ACHN (cell line): ENCODE measurements at regions not wholly inside any gene's neighbourhood (a gene's known extent, or its start where the extent isn't known, plus 50 kb on each side); places are given as distances from the start of the nearest gene placed in this dataset.

Experiments used
- DNase-seq: peaks from one replicate; pipeline ENCODE4 v3.0.0-alpha.2; 2015
- in situ Hi-C: cut with HindIII; loops from 2 replicates; pipeline ENCODE4 v1.10.0; 2017; ENCODE audit warnings: low sequenced_read_pairs, low pct_ligation_motif_present, low pct_unique_long_range_greater_than_20kb

GRCh38 chr10:44056206-44056605, 328.7 kb downstream of the CXCL12 start:
- in situ Hi-C loops = no loop called here
- no peak for DNase-seq

GRCh38 chr10:44054046-44054445, 330.9 kb downstream of the CXCL12 start:
- no peak for DNase-seq
- in situ Hi-C loops = no loop called here

GRCh38 chr10:44053391-44053790, 331.5 kb downstream of the CXCL12 start:
- in situ Hi-C loops = no loop called here
- no peak for DNase-seq

- in situ Hi-C loops = no loop called here
- peak; percentile 67 for DNase-seq
Measured at GRCh38 chr10:44051584-44052385, 333.1 kb downstream of the CXCL12 start.

- in situ Hi-C loops = no loop called here
- DNase-seq = no peak
Measured at GRCh38 chr10:44051091-44051490, 333.8 kb downstream of the CXCL12 start.

GRCh38 chr10:44049301-44050015, 335.4 kb downstream of the CXCL12 start:
- in situ Hi-C loops = no loop called here
- no peak for DNase-seq

- no peak for DNase-seq
- in situ Hi-C loops = no loop called here
Measured at GRCh38 chr10:44047361-44047760, 337.5 kb downstream of the CXCL12 start.

GRCh38 chr10:44046605-44047004, 338.3 kb downstream of the CXCL12 start:
- DNase-seq = no peak
- in situ Hi-C loops = no loop called here

GRCh38 chr10:44045020-44045419, 339.9 kb downstream of the CXCL12 start:
- in situ Hi-C loops = no loop called here
- DNase-seq = no peak

GRCh38 chr10:44044549-44044948, 340.3 kb downstream of the CXCL12 start:
- in situ Hi-C loops = no loop called here
- no peak for DNase-seq

- no peak for DNase-seq
- in situ Hi-C loops = no loop called here
Measured at GRCh38 chr10:44043646-44044375, 341.1 kb downstream of the CXCL12 start.

- in situ Hi-C loops = no loop called here
- no peak for DNase-seq
Measured at GRCh38 chr10:44042926-44043602, 341.8 kb downstream of the CXCL12 start.

- in situ Hi-C loops = no loop called here
- no peak for DNase-seq
Measured at GRCh38 chr10:44042075-44042770, 342.7 kb downstream of the CXCL12 start.

- in situ Hi-C loops = no loop called here
Measured at GRCh38 chr10:44039599-44039998, 345.3 kb downstream of the CXCL12 start.

GRCh38 chr10:44036425-44036824, 348.5 kb downstream of the CXCL12 start:
- in situ Hi-C loops = no loop called here
- DNase-seq = no peak

More at GRCh38 chr10:44039599-44039998, 345.3 kb downstream of the CXCL12 start:
- DNase-seq = no peak

GRCh38 chr10:44035474-44036197, 349.3 kb downstream of the CXCL12 start:
- in situ Hi-C loops = no loop called here

GRCh38 chr10:44034946-44035345, 350.0 kb downstream of the CXCL12 start:
- no peak for DNase-seq
- in situ Hi-C loops = no loop called here

More at GRCh38 chr10:44035474-44036197, 349.3 kb downstream of the CXCL12 start:
- DNase-seq = no peak

GRCh38 chr10:44033008-44033407, 351.9 kb downstream of the CXCL12 start:
- in situ Hi-C loops = no loop called here
- no peak for DNase-seq
